GM12878 (cell line): ENCODE measurements at regions not wholly inside any gene's neighbourhood (a gene's known extent, or its start where the extent isn't known, plus 50 kb on each side); places are given as distances from the start of the nearest gene placed in this dataset.

Experiments used
- ATAC-seq: fragments of 200-7000 bp; cut with Tn5 transposase; 3 replicates; pipeline ENCODE4 v1.9.1; 2020; ENCODE audit warnings: mild to moderate bottlenecking, moderate library complexity
- BruUV-seq: library from RNA; stranded (reverse); fragments of 400-500 nt; replicated peaks from 2 replicates; lab custom pipeline; 2021; lab: Mats Ljungman, UMichigan
- CTCF ChIA-PET: fragments of 300-600 bp; sonication (Branson Sonifier 250); formaldehyde crosslinking; extraction: SDS; loops from one replicate; lab custom pipeline; 2021; ENCODE audit warnings: inconsistent platforms; lab: Yijun Ruan, JAX
- POLR2A ChIA-PET: fragments of 350-600 bp; formaldehyde crosslinking; extraction: SDS; loops from one replicate; lab custom pipeline; 2021; ENCODE audit warnings: inconsistent platforms; lab: Charles Lee
- RAD21 ChIA-PET: fragments of 300-600 bp; sonication (Branson Sonifier 250); formaldehyde crosslinking; loops from one replicate; lab custom pipeline; 2023; ENCODE audit warnings: antibody characterized with exemption; ENCODE audit not compliant: unreplicated experiment; lab: Charles Lee
- SMC1A ChIA-PET: fragments of 300-600 bp; sonication (Branson Sonifier 250); formaldehyde crosslinking; loops from one replicate; lab custom pipeline; 2023; ENCODE audit not compliant: unreplicated experiment, uncharacterized antibody; lab: Charles Lee
- DNase-seq: peaks from one replicate; pipeline ENCODE4 v3.0.0-alpha.2; 2011; ENCODE audit warnings: low read depth, low spot score
- FAIRE-seq: peaks from 3 replicates; lab custom pipeline; 2011; peaks lifted over from hg19 to GRCh38; lab: Jason Lieb, UNC
- H2AFZ ChIP-seq: 2 replicates; pipeline ENCODE4 v1.6.0; 2011; ENCODE audit warnings: low read depth, low read length, control low read depth; ENCODE audit not compliant: control insufficient read depth
- H3K27ac ChIP-seq: 2 replicates; pipeline ENCODE4 v1.5.1; 2011; ENCODE audit warnings: control low read depth; ENCODE audit not compliant: control insufficient read depth, insufficient read depth
- H3K27me3 ChIP-seq, 2 experiments: replicated peaks in 1 of 2; 2 replicates each; pipeline versions ENCODE4 v1.6.0 to v1.6.1; 2011; ENCODE audit warnings: low read length in 1 of 2; ENCODE audit not compliant: control insufficient read depth in 2 of 2, insufficient read depth in 2 of 2
- H3K36me3 ChIP-seq, 2 experiments: 2 replicates each; pipeline ENCODE4 v1.5.1; 2011; ENCODE audit warnings: low read length in 1 of 2; ENCODE audit not compliant: control insufficient read depth in 2 of 2, insufficient read depth in 2 of 2
- H3K4me1 ChIP-seq: 2 replicates; pipeline ENCODE4 v1.6.1; 2011; ENCODE audit warnings: mild to moderate bottlenecking, low read length, moderate library complexity, mixed read lengths; ENCODE audit not compliant: control insufficient read depth, insufficient read depth
- H3K4me2 ChIP-seq: 2 replicates; pipeline ENCODE4 v1.6.0; 2011; ENCODE audit warnings: control low read depth; ENCODE audit not compliant: control insufficient read depth, insufficient read depth
- H3K4me3 ChIP-seq: fragments of 200-600 bp; sonication (generic); 2 replicates; pipeline ENCODE4 v1.5.1; 2016
- H3K79me2 ChIP-seq: 2 replicates; pipeline ENCODE4 v1.6.0; 2011; ENCODE audit warnings: low read length; ENCODE audit not compliant: control insufficient read depth, insufficient read depth
- H3K9ac ChIP-seq: 2 replicates; pipeline ENCODE4 v1.8.0; 2011; ENCODE audit warnings: low read length, control low read depth, mixed read lengths; ENCODE audit not compliant: control insufficient read depth, insufficient read depth
- H3K9me3 ChIP-seq: replicated peaks from 3 replicates; pipeline ENCODE4 v1.5.1; 2011; ENCODE audit warnings: mild to moderate bottlenecking, low read length; ENCODE audit not compliant: control insufficient read depth, insufficient read depth
- H4K20me1 ChIP-seq: 2 replicates; pipeline ENCODE4 v1.6.0; 2011; ENCODE audit not compliant: control insufficient read depth, insufficient read depth
- BCLAF1 ChIP-seq: fragments of 450-650 bp; IDR thresholded peaks from 2 replicates; pipeline ENCODE4 v1.6.1; 2017; ENCODE audit warnings: antibody characterized with exemption, mild to moderate bottlenecking, moderate library complexity
- E2F8 ChIP-seq: fragments of 450-650 bp; IDR thresholded peaks from 2 replicates; pipeline ENCODE4 v1.6.1; 2018; ENCODE audit warnings: mild to moderate bottlenecking, low read depth, moderate library complexity; ENCODE audit not compliant: partially characterized antibody
- MYC ChIP-seq: IDR thresholded peaks from 2 replicates; pipeline ENCODE4 v1.6.1; 2011; ENCODE audit warnings: mild to moderate bottlenecking, low read length, moderate library complexity, inconsistent platforms; ENCODE audit not compliant: insufficient read depth, insufficient replicate concordance, insufficient read length, severe bottlenecking
- RBBP5 ChIP-seq: fragments of 200-600 bp; sonication (generic); conservative IDR thresholded peaks from 2 replicates; pipeline ENCODE4 v1.6.1; 2016
- WGBS: methylation state at CpG from one replicate; pipeline ENCODE4 v1.1.6; 2016; ENCODE audit warnings: low lambda C conversion rate; ENCODE audit not compliant: insufficient replicate concordance, insufficient coverage; ENCODE audit errors: missing lambda C conversion rate; 5-methylcytosine and 5-hydroxymethylcytosine counted together
- in situ Hi-C: fragments of 300-500 bp; cut with MboI; formaldehyde crosslinking; loops from 9 replicates; pipeline ENCODE4 v1.14.3; 2018; ENCODE audit warnings: mixed read lengths
- intact Hi-C: fragments of 100-400 bp; cut with micrococcal nuclease; formaldehyde crosslinking; loops from one replicate; pipeline ENCODE4 v1.14.2; 2022; ENCODE audit not compliant: unreplicated experiment

DNA sequence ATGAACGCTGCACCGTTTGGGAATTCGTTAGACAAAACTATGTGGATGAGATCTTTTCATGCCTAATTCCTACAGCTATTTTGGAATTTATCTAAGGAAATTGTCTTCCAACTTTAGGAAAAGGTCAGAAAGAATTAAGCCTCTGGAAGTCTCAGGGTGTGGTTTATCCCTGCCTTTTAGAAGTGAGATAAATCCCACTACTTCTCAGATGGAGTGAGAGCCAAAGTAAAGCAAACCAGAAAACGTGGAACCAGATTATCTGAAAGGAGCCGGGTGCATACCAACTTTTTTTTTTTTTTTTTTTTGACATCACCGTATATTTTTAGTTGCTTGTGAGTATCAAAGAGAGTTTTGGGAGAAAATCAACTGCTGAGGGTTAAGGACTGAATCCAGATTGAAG is 79.6 kb downstream of the VCX2 start:
- Histone ChIP-seq H4K20me1 (no peaks in the 10 kb centered on the region), H3K4me2 (no peak overlapping the region), H3K4me1 (no peaks in the 10 kb centered on the region), H3K27me3 (no peaks in the 10 kb centered on the region), H3K9me3 (no peaks in the 10 kb centered on the region), H3K36me3 (no peaks in the 10 kb centered on the region), H3K27ac (no peak overlapping the region), H3K4me3 (no peak overlapping the region), H2AFZ (no peak overlapping the region), H3K9ac (no peak overlapping the region), H3K79me2 (no peaks in the 10 kb centered on the region)
- POLR2A ChIA-PET = no interaction called here
- SMC1A ChIA-PET = no interaction called here
- WGBS = 63% methylated on average over 5 of the region's 6 CpGs
- DNase-seq (no peak), ATAC-seq (no peak), FAIRE-seq (no peak)
- BruUV-seq = no TSS peak
- RAD21 ChIA-PET = no interaction called here
- in situ Hi-C loops (no loop called here), intact Hi-C loops (no loop called here)
- CTCF ChIA-PET = no interaction called here
- TF ChIP-seq MYC = no peak
- TF ChIP-seq RBBP5 = no peak
- TF ChIP-seq E2F8 = no peak
- no peak for TF ChIP-seq BCLAF1
